ENCODE measurements at regions not wholly inside any gene's neighbourhood (a gene's known extent, or its start where the extent isn't known, plus 50 kb on each side); places are given as distances from the start of the nearest gene placed in this dataset.

GRCh38 chr9:108516391-108516790 is 339.4 kb downstream of the ACTL7B start:
- Histone ChIP-seq H3K4me1 (ENCODE audit: control insufficient read depth in 5 of 5, insufficient read depth in 5 of 5, low read length in 5 of 5) (peaks cover 0 to 3% (median 0%) of the 10 kb centered on the region in 5 donors), H3K4me3 (ENCODE audit: low read depth in 1 of 5, low read length in 5 of 5) (no peak overlapping the region), H3K27me3 (ENCODE audit: control insufficient read depth in 5 of 5, insufficient read depth in 4 of 5, low read length in 5 of 5) (peaks cover 0 to 3% (median 0%) of the 10 kb centered on the region in 5 donors), H3K36me3 (ENCODE audit: control insufficient read depth in 5 of 5, insufficient read depth in 5 of 5, low read length in 5 of 5) (no peaks in the 10 kb centered on the region), H3K9ac (ENCODE audit: low read length in 5 of 5) (no peak overlapping the region), H3K27ac (ENCODE audit: low read depth, low read length) (no peak overlapping the region), H3K9me3 (ENCODE audit: control insufficient read depth in 5 of 5, low read length in 5 of 5) (no peaks in the 10 kb centered on the region)

GRCh38 chr9:108515856-108516255 is 339.9 kb downstream of the ACTL7B start:
- Histone ChIP-seq H3K36me3 (ENCODE audit: control insufficient read depth in 5 of 5, insufficient read depth in 5 of 5, low read length in 5 of 5) (no peaks in the 10 kb centered on the region), H3K27ac (ENCODE audit: low read depth, low read length) (no peak overlapping the region), H3K4me1 (ENCODE audit: control insufficient read depth in 5 of 5, insufficient read depth in 5 of 5, low read length in 5 of 5) (peaks cover 0 to 3% (median 0%) of the 10 kb centered on the region in 5 donors), H3K27me3 (ENCODE audit: control insufficient read depth in 5 of 5, insufficient read depth in 4 of 5, low read length in 5 of 5) (peaks cover 0 to 3% (median 0%) of the 10 kb centered on the region in 5 donors), H3K4me3 (ENCODE audit: low read depth in 1 of 5, low read length in 5 of 5) (no peak overlapping the region), H3K9me3 (ENCODE audit: control insufficient read depth in 5 of 5, low read length in 5 of 5) (no peaks in the 10 kb centered on the region), H3K9ac (ENCODE audit: low read length in 5 of 5) (no peak overlapping the region)

GRCh38 chr9:108512426-108513173 is 343.2 kb downstream of the ACTL7B start:
- Histone ChIP-seq H3K4me3 (ENCODE audit: low read depth in 1 of 5, low read length in 5 of 5) (no peak overlapping the region), H3K27me3 (ENCODE audit: control insufficient read depth in 5 of 5, insufficient read depth in 4 of 5, low read length in 5 of 5) (peaks cover 0 to 3% (median 0%) of the 10 kb centered on the region in 5 donors), H3K9me3 (ENCODE audit: control insufficient read depth in 5 of 5, low read length in 5 of 5) (no peaks in the 10 kb centered on the region), H3K27ac (ENCODE audit: low read depth, low read length) (no peak overlapping the region), H3K36me3 (ENCODE audit: control insufficient read depth in 5 of 5, insufficient read depth in 5 of 5, low read length in 5 of 5) (no peaks in the 10 kb centered on the region), H3K4me1 (ENCODE audit: control insufficient read depth in 5 of 5, insufficient read depth in 5 of 5, low read length in 5 of 5) (peaks cover 0 to under 1% (median 0%) of the 10 kb centered on the region in 5 donors), H3K9ac (ENCODE audit: low read length in 5 of 5) (no peak overlapping the region)

- H3K4me1 ChIP-seq (ENCODE audit: control insufficient read depth in 5 of 5, insufficient read depth in 5 of 5, low read length in 5 of 5), result no peaks in the 10 kb centered on the region
- H3K36me3 ChIP-seq (ENCODE audit: control insufficient read depth in 5 of 5, insufficient read depth in 5 of 5, low read length in 5 of 5), result no peaks in the 10 kb centered on the region
- no peak overlapping the region for H3K4me3 ChIP-seq (ENCODE audit: low read depth in 1 of 5, low read length in 5 of 5)
- H3K9ac ChIP-seq (ENCODE audit: low read length in 5 of 5), result no peak overlapping the region
- H3K9me3 ChIP-seq (ENCODE audit: control insufficient read depth in 5 of 5, low read length in 5 of 5), result no peaks in the 10 kb centered on the region
- H3K27ac ChIP-seq (ENCODE audit: low read depth, low read length), result no peak overlapping the region
- H3K27me3 ChIP-seq (ENCODE audit: control insufficient read depth in 5 of 5, insufficient read depth in 4 of 5, low read length in 5 of 5), result peaks cover 0 to 3% (median 0%) of the 10 kb centered on the region in 5 donors
Measured at GRCh38 chr9:108511307-108511706, 344.5 kb downstream of the ACTL7B start.

GRCh38 chr9:108496846-108497245 is 358.9 kb downstream of the ACTL7B start:
- no peaks in the 10 kb centered on the region for H3K36me3 ChIP-seq (ENCODE audit: control insufficient read depth in 5 of 5, insufficient read depth in 5 of 5, low read length in 5 of 5)
- peaks cover 0 to 10% (median 0%) of the 10 kb centered on the region in 5 donors for H3K9me3 ChIP-seq (ENCODE audit: control insufficient read depth in 5 of 5, low read length in 5 of 5)

GRCh38 chr9:108489567-108489966 is 366.2 kb downstream of the ACTL7B start:
- Histone ChIP-seq H3K27me3 (ENCODE audit: control insufficient read depth in 5 of 5, insufficient read depth in 4 of 5, low read length in 5 of 5) (no peaks in the 10 kb centered on the region), H3K4me1 (ENCODE audit: control insufficient read depth in 5 of 5, insufficient read depth in 5 of 5, low read length in 5 of 5) (peaks cover 0 to 3% (median 0%) of the 10 kb centered on the region in 5 donors), H3K9me3 (ENCODE audit: control insufficient read depth in 5 of 5, low read length in 5 of 5) (no peaks in the 10 kb centered on the region), H3K27ac (ENCODE audit: low read depth, low read length) (no peak overlapping the region), H3K9ac (ENCODE audit: low read length in 5 of 5) (no peak overlapping the region), H3K4me3 (ENCODE audit: low read depth in 1 of 5, low read length in 5 of 5) (no peak overlapping the region), H3K36me3 (ENCODE audit: control insufficient read depth in 5 of 5, insufficient read depth in 5 of 5, low read length in 5 of 5) (no peaks in the 10 kb centered on the region)

More at GRCh38 chr9:108496846-108497245, 358.9 kb downstream of the ACTL7B start:
- H3K27me3 ChIP-seq (ENCODE audit: control insufficient read depth in 5 of 5, insufficient read depth in 4 of 5, low read length in 5 of 5), result no peaks in the 10 kb centered on the region
- no peak overlapping the region for H3K4me3 ChIP-seq (ENCODE audit: low read depth in 1 of 5, low read length in 5 of 5)
- H3K27ac ChIP-seq (ENCODE audit: low read depth, low read length), result no peak overlapping the region
- no peak overlapping the region for H3K9ac ChIP-seq (ENCODE audit: low read length in 5 of 5)
- H3K4me1 ChIP-seq (ENCODE audit: control insufficient read depth in 5 of 5, insufficient read depth in 5 of 5, low read length in 5 of 5), result no peaks in the 10 kb centered on the region

GRCh38 chr9:108486831-108487230 is 369.0 kb downstream of the ACTL7B start:
- H3K9ac ChIP-seq (ENCODE audit: low read length in 5 of 5), result no peak overlapping the region
- H3K4me1 ChIP-seq (ENCODE audit: control insufficient read depth in 5 of 5, insufficient read depth in 5 of 5, low read length in 5 of 5), result peaks cover 0 to 3% (median 0%) of the 10 kb centered on the region in 5 donors
- H3K9me3 ChIP-seq (ENCODE audit: control insufficient read depth in 5 of 5, low read length in 5 of 5), result no peaks in the 10 kb centered on the region
- H3K36me3 ChIP-seq (ENCODE audit: control insufficient read depth in 5 of 5, insufficient read depth in 5 of 5, low read length in 5 of 5), result no peaks in the 10 kb centered on the region
- no peak overlapping the region for H3K4me3 ChIP-seq (ENCODE audit: low read depth in 1 of 5, low read length in 5 of 5)
- H3K27ac ChIP-seq (ENCODE audit: low read depth, low read length), result no peak overlapping the region
- peaks cover 0 to 3% (median 0%) of the 10 kb centered on the region in 5 donors for H3K27me3 ChIP-seq (ENCODE audit: control insufficient read depth in 5 of 5, insufficient read depth in 4 of 5, low read length in 5 of 5)

GRCh38 chr9:108484468-108484867 is 371.3 kb downstream of the ACTL7B start:
- H3K9me3 ChIP-seq (ENCODE audit: control insufficient read depth in 5 of 5, low read length in 5 of 5), result no peaks in the 10 kb centered on the region
- peaks cover 0 to 3% (median 0%) of the 10 kb centered on the region in 5 donors for H3K27me3 ChIP-seq (ENCODE audit: control insufficient read depth in 5 of 5, insufficient read depth in 4 of 5, low read length in 5 of 5)
- H3K4me1 ChIP-seq (ENCODE audit: control insufficient read depth in 5 of 5, insufficient read depth in 5 of 5, low read length in 5 of 5), result no peaks in the 10 kb centered on the region
- H3K36me3 ChIP-seq (ENCODE audit: control insufficient read depth in 5 of 5, insufficient read depth in 5 of 5, low read length in 5 of 5), result no peaks in the 10 kb centered on the region
- H3K27ac ChIP-seq (ENCODE audit: low read depth, low read length), result no peak overlapping the region
- no peak overlapping the region for H3K4me3 ChIP-seq (ENCODE audit: low read depth in 1 of 5, low read length in 5 of 5)
- no peak overlapping the region for H3K9ac ChIP-seq (ENCODE audit: low read length in 5 of 5)

- Histone ChIP-seq H3K4me1 (ENCODE audit: control insufficient read depth in 5 of 5, insufficient read depth in 5 of 5, low read length in 5 of 5) (peaks cover 0 to 2% (median 0%) of the 10 kb centered on the region in 5 donors), H3K9ac (ENCODE audit: low read length in 5 of 5) (no peak overlapping the region), H3K27me3 (ENCODE audit: control insufficient read depth in 5 of 5, insufficient read depth in 4 of 5, low read length in 5 of 5) (peaks cover 0 to 3% (median 0%) of the 10 kb centered on the region in 5 donors), H3K9me3 (ENCODE audit: control insufficient read depth in 5 of 5, low read length in 5 of 5) (no peaks in the 10 kb centered on the region), H3K36me3 (ENCODE audit: control insufficient read depth in 5 of 5, insufficient read depth in 5 of 5, low read length in 5 of 5) (no peaks in the 10 kb centered on the region), H3K4me3 (ENCODE audit: low read depth in 1 of 5, low read length in 5 of 5) (no peak overlapping the region), H3K27ac (ENCODE audit: low read depth, low read length) (no peak overlapping the region)
Measured at GRCh38 chr9:108483676-108484075, 372.1 kb downstream of the ACTL7B start.

- Histone ChIP-seq H3K36me3 (ENCODE audit: control insufficient read depth in 5 of 5, insufficient read depth in 5 of 5, low read length in 5 of 5) (no peaks in the 10 kb centered on the region), H3K27ac (ENCODE audit: low read depth, low read length) (no peak overlapping the region), H3K27me3 (ENCODE audit: control insufficient read depth in 5 of 5, insufficient read depth in 4 of 5, low read length in 5 of 5) (peaks cover 0 to 3% (median 0%) of the 10 kb centered on the region in 5 donors), H3K9me3 (ENCODE audit: control insufficient read depth in 5 of 5, low read length in 5 of 5) (no peaks in the 10 kb centered on the region), H3K4me3 (ENCODE audit: low read depth in 1 of 5, low read length in 5 of 5) (no peak overlapping the region), H3K9ac (ENCODE audit: low read length in 5 of 5) (no peak overlapping the region), H3K4me1 (ENCODE audit: control insufficient read depth in 5 of 5, insufficient read depth in 5 of 5, low read length in 5 of 5) (peaks cover 0 to 6% (median 0%) of the 10 kb centered on the region in 5 donors)
Measured at GRCh38 chr9:108479989-108480652, 375.7 kb downstream of the ACTL7B start.

Measured in subcutaneous abdominal adipose tissue (tissue), 5 donors.